RWPE2 (cell line): ENCODE measurements at regions not wholly inside any gene's neighbourhood (a gene's known extent, or its start where the extent isn't known, plus 50 kb on each side); places are given as distances from the start of the nearest gene placed in this dataset.

Experiments used
- ATAC-seq: fragments of 200-7000 bp; cut with Tn5 transposase; 3 replicates; pipeline ENCODE4 v1.9.1; 2021; ENCODE audit warnings: low read depth
- DNase-seq: peaks from one replicate; pipeline ENCODE4 v3.0.0-alpha.2; 2020; ENCODE audit warnings: low spot score
- H3K27ac ChIP-seq: fragments of 450-650 bp; 2 replicates; pipeline ENCODE4 v1.5.1; 2017; ENCODE audit warnings: mild to moderate bottlenecking; ENCODE audit not compliant: poor library complexity, severe bottlenecking
- H3K27me3 ChIP-seq: fragments of 250-450 bp; sonication (Bioruptor Pico); 2 replicates; pipeline ENCODE4 v1.5.1; 2021; ENCODE audit warnings: mild to moderate bottlenecking, moderate library complexity; ENCODE audit not compliant: insufficient read depth, poor library complexity, severe bottlenecking
- H3K36me3 ChIP-seq: fragments of 250-450 bp; sonication (Bioruptor Pico); 2 replicates; pipeline ENCODE4 v1.5.1; 2020; ENCODE audit warnings: low read depth, mild to moderate bottlenecking, moderate library complexity
- H3K4me1 ChIP-seq: fragments of 250-450 bp; sonication (Bioruptor Pico); 2 replicates; pipeline ENCODE4 v1.5.1; 2021; ENCODE audit warnings: mild to moderate bottlenecking, moderate library complexity; ENCODE audit not compliant: insufficient read depth, poor library complexity, severe bottlenecking
- H3K4me3 ChIP-seq: fragments of 250-450 bp; sonication (Bioruptor Pico); 2 replicates; pipeline ENCODE4 v1.5.1; 2021; ENCODE audit warnings: mild to moderate bottlenecking, moderate library complexity; ENCODE audit not compliant: severe bottlenecking
- H3K9me3 ChIP-seq: fragments of 250-450 bp; sonication (Bioruptor Pico); 2 replicates; pipeline ENCODE4 v1.5.1; 2021; ENCODE audit warnings: mild to moderate bottlenecking, moderate library complexity; ENCODE audit not compliant: severe bottlenecking
- TF ChIP-seq, protein P1 (sequence below): fragments of 450-650 bp; IDR thresholded peaks from one replicate; pipeline ENCODE4 v1.5.1; 2017; ENCODE audit warnings: mild to moderate bottlenecking, moderate library complexity; ENCODE audit not compliant: poor library complexity, severe bottlenecking

DNA sequence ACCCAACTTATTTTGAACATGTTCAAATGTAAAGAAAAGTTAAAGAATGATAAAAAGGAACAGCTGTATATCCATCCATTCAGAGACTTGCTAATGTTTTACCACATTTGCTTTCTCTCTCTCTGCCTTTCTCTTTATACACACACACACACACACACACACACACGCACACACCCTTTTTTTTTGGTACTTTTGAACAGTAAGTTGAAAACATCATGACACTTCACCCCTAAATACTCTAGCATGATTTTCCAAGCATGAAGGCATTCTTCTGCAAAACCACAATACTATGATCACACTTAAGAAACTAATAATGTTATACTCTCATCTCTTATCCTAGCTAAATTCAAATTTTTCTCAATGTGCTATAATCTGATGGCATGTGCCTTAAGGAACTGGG lies 192.3 kb downstream of the UTRN start:
- Histone ChIP-seq H3K27me3 (no peaks in the 10 kb centered on the region), H3K9me3 (no peaks in the 10 kb centered on the region), H3K4me1 (no peaks in the 10 kb centered on the region), H3K36me3 (peaks cover 33% of the 10 kb centered on the region), H3K27ac (no peak overlapping the region), H3K4me3 (no peak overlapping the region)
- ATAC-seq: no peak
- DNase-seq: no peak
- TF ChIP-seq, protein P1, sequence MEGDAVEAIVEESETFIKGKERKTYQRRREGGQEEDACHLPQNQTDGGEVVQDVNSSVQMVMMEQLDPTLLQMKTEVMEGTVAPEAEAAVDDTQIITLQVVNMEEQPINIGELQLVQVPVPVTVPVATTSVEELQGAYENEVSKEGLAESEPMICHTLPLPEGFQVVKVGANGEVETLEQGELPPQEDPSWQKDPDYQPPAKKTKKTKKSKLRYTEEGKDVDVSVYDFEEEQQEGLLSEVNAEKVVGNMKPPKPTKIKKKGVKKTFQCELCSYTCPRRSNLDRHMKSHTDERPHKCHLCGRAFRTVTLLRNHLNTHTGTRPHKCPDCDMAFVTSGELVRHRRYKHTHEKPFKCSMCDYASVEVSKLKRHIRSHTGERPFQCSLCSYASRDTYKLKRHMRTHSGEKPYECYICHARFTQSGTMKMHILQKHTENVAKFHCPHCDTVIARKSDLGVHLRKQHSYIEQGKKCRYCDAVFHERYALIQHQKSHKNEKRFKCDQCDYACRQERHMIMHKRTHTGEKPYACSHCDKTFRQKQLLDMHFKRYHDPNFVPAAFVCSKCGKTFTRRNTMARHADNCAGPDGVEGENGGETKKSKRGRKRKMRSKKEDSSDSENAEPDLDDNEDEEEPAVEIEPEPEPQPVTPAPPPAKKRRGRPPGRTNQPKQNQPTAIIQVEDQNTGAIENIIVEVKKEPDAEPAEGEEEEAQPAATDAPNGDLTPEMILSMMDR: no peak

DNA sequence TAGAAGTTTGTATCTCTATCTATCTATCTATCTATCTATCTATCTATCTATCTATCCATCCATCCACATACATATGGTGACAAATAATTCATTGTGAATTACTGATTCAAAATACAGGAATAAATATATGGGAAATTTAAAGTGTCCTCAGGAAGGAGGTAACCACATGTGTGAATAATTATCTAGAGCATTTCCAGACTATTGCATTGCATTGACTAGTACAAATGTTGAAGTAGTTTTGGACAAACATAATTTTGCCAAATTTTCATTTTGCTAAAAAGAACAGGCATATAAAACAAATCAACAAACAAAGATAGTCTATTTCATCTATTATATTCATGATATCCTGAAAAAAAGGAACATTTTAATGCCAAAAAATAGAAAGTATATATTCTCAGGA lies 192.7 kb downstream of the UTRN start:
- no peak overlapping the region for H3K4me3 ChIP-seq
- TF ChIP-seq, protein P1: no peak
- DNase-seq (no peak), ATAC-seq (no peak)
- no peak overlapping the region for H3K27ac ChIP-seq
- peaks cover 37% of the 10 kb centered on the region for H3K36me3 ChIP-seq
- no peaks in the 10 kb centered on the region for H3K27me3 ChIP-seq
- H3K9me3 ChIP-seq: no peaks in the 10 kb centered on the region
- H3K4me1 ChIP-seq: no peaks in the 10 kb centered on the region

DNA sequence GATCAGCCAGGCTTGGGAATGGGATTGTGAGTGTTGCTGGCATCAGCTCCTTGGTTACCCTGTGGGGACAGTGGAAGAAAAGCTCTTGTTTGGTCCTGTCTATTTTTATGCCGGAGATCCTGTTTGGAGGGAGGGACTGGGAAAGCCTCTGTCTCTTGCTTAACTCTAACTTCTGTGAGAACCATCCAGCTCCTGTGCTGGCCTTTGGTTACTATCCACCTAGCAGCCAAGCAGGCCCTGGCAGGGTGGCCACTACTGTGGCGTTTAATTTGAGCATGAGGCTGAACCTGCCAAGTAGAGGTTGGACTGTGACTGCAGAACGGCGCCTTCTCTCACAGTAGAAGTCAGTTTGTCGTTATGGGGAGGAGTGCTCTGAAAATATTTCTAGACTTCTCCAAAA lies 193.3 kb downstream of the UTRN start:
- Histone ChIP-seq H3K27me3 (no peaks in the 10 kb centered on the region), H3K4me1 (no peaks in the 10 kb centered on the region), H3K27ac (no peak overlapping the region), H3K4me3 (no peak overlapping the region), H3K9me3 (no peaks in the 10 kb centered on the region), H3K36me3 (peaks cover 37% of the 10 kb centered on the region)
- ATAC-seq: no peak
- TF ChIP-seq, protein P1: no peak
- no peak for DNase-seq

DNA sequence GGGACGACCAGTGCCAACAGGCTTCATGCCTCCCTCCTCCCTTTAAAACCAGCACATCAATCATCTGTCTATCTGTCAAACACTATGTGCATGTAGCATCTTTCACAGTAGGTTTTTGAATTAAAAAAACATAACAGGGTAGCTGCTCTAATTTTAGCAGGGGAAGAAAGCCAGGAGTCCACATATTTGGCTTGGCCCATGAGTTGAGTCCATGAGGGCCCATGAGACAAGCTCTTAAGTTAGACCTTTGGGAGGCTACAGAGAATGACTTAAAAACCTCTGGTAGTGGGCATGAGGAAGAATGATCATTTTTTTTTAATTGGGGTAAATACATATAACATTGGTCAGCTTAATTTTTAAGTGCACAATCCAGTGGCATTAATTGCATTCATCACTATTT lies 194.9 kb downstream of the UTRN start:
- ATAC-seq (no peak), DNase-seq (no peak)
- no peak overlapping the region for H3K4me3 ChIP-seq
- no peaks in the 10 kb centered on the region for H3K4me1 ChIP-seq
- peaks cover 27% of the 10 kb centered on the region for H3K36me3 ChIP-seq
- no peaks in the 10 kb centered on the region for H3K27me3 ChIP-seq
- no peaks in the 10 kb centered on the region for H3K9me3 ChIP-seq
- TF ChIP-seq, protein P1: no peak
- no peak overlapping the region for H3K27ac ChIP-seq

DNA sequence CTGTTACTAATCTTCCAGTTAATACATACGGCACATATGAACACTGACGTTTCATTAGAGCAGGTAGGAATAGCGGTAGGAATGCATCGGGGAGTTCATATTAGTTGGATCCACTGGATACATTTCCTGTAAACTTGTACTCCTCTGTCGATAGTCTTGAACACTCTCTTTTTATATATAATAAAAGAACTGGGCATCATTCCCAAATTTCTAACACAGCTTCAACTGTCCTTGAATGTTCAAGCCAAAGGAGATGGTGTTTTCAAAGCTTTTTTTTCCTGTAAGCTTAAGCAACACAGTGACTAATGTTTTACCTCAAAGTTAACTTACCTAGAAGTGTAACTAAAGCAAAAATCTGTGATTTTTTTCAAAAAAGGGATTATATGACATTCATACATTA lies 195.3 kb downstream of the UTRN start:
- TF ChIP-seq, protein P1: no peak
- DNase-seq (no peak), ATAC-seq (no peak)
- H3K9me3 ChIP-seq: no peaks in the 10 kb centered on the region
- H3K36me3 ChIP-seq: peaks cover 32% of the 10 kb centered on the region
- no peaks in the 10 kb centered on the region for H3K4me1 ChIP-seq
- no peak overlapping the region for H3K4me3 ChIP-seq
- no peaks in the 10 kb centered on the region for H3K27me3 ChIP-seq
- no peak overlapping the region for H3K27ac ChIP-seq
